IMR-90 (cell line): ENCODE measurements at regions not wholly inside any gene's neighbourhood (a gene's known extent, or its start where the extent isn't known, plus 50 kb on each side); places are given as distances from the start of the nearest gene placed in this dataset.

Source experiments
- ATAC-seq: fragments of 200-7000 bp; cut with Tn5 transposase; 2 replicates; pipeline ENCODE4 v1.9.1; 2020; ENCODE audit warnings: low read depth, mild to moderate bottlenecking, moderate library complexity
- BruUV-seq: library from RNA; stranded (reverse); fragments of 400-500 nt; replicated peaks from 2 replicates; lab custom pipeline; 2021; lab: Mats Ljungman, UMichigan
- CTCF ChIA-PET: fragments of 300-600 bp; formaldehyde crosslinking; extraction: SDS; loops from one replicate; lab custom pipeline; 2021; ENCODE audit warnings: antibody characterized with exemption; lab: Yijun Ruan, JAX
- POLR2A ChIA-PET: fragments of 300-600 bp; sonication (Branson Sonifier 250); formaldehyde crosslinking; loops from one replicate; lab custom pipeline; 2022; ENCODE audit warnings: antibody characterized with exemption; ENCODE audit not compliant: unreplicated experiment; lab: Charles Lee
- DNase-seq: peaks from one replicate; pipeline ENCODE4 v3.0.0; 2013
- H2AFZ ChIP-seq: replicated peaks from 2 replicates; pipeline ENCODE3; 2013; ENCODE audit warnings: low read length, mild to moderate bottlenecking; ENCODE audit not compliant: poor library complexity
- H2AK5ac ChIP-seq: 2 replicates; pipeline ENCODE4 v1.6.1; 2013; ENCODE audit warnings: low read depth, low read length, inconsistent platforms
- H2AK9ac ChIP-seq: replicated peaks from 2 replicates; pipeline ENCODE3; 2013; ENCODE audit warnings: mild to moderate bottlenecking, low read depth, low read length, moderate library complexity; ENCODE audit not compliant: poor library complexity
- H2BK120ac ChIP-seq: 2 replicates; pipeline ENCODE4 v1.6.1; 2013; ENCODE audit warnings: low read depth, low read length, inconsistent platforms
- H2BK15ac ChIP-seq: 3 replicates; pipeline ENCODE4 v1.6.1; 2013; ENCODE audit warnings: low read depth, low read length, inconsistent platforms
- H2BK20ac ChIP-seq: 2 replicates; pipeline ENCODE4 v1.6.1; 2013; ENCODE audit warnings: low read depth, mild to moderate bottlenecking, inconsistent platforms, low read length, moderate library complexity
- H2BK5ac ChIP-seq: 2 replicates; pipeline ENCODE4 v1.6.1; 2013; ENCODE audit warnings: mild to moderate bottlenecking, low read depth, low read length, inconsistent platforms; ENCODE audit not compliant: poor library complexity, severe bottlenecking
- H3K14ac ChIP-seq: replicated peaks from 2 replicates; pipeline ENCODE4 v1.6.1; 2013; ENCODE audit warnings: low read depth, low read length, inconsistent platforms
- H3K18ac ChIP-seq: 2 replicates; pipeline ENCODE4 v1.6.1; 2013; ENCODE audit warnings: low read depth, low read length, control low read depth
- H3K23ac ChIP-seq: 2 replicates; pipeline ENCODE4 v1.6.1; 2013; ENCODE audit warnings: low read depth, low read length, inconsistent platforms
- H3K27ac ChIP-seq: 2 replicates; pipeline ENCODE4 v1.5.1; 2013; ENCODE audit warnings: mild to moderate bottlenecking, control low read depth, low read length; ENCODE audit not compliant: insufficient read depth
- H3K27me3 ChIP-seq: 2 replicates; pipeline ENCODE4 v1.6.1; 2013; ENCODE audit warnings: low read length; ENCODE audit not compliant: control insufficient read depth, insufficient read depth
- H3K36me3 ChIP-seq: 2 replicates; pipeline ENCODE4 v1.6.1; 2013; ENCODE audit warnings: low read length, mixed read lengths; ENCODE audit not compliant: control insufficient read depth, insufficient read depth
- H3K4ac ChIP-seq: 2 replicates; pipeline ENCODE4 v1.6.1; 2013; ENCODE audit warnings: low read depth, low read length, inconsistent platforms
- H3K4me1 ChIP-seq: 2 replicates; pipeline ENCODE4 v1.6.1; 2013; ENCODE audit warnings: low read length, mixed read lengths; ENCODE audit not compliant: control insufficient read depth, insufficient read depth
- H3K4me2 ChIP-seq: 2 replicates; pipeline ENCODE4 v1.6.1; 2013; ENCODE audit warnings: low read depth, mild to moderate bottlenecking, control low read depth, low read length, moderate library complexity
- H3K4me3 ChIP-seq: 2 replicates; pipeline ENCODE4 v1.5.1; 2013; ENCODE audit warnings: low read depth, mild to moderate bottlenecking, control low read depth, low read length, moderate library complexity; ENCODE audit not compliant: insufficient read depth
- H3K56ac ChIP-seq: 2 replicates; pipeline ENCODE4 v1.6.1; 2013; ENCODE audit warnings: low read length, inconsistent platforms; ENCODE audit not compliant: insufficient read depth; ENCODE audit errors: extremely low read depth
- H3K79me1 ChIP-seq, 2 experiments: 2 replicates each; pipeline ENCODE4 v1.6.1; 2013; ENCODE audit warnings: low read length in 2 of 2, inconsistent platforms in 1 of 2, low read depth in 1 of 2
- H3K9ac ChIP-seq: 2 replicates; pipeline ENCODE4 v1.6.1; 2013; ENCODE audit warnings: low read depth, low read length, control low read depth
- H3K9me1 ChIP-seq: 2 replicates; pipeline ENCODE4 v1.6.1; 2013; ENCODE audit warnings: low read length, inconsistent platforms; ENCODE audit not compliant: insufficient read depth
- H3K9me3 ChIP-seq: 2 replicates; pipeline ENCODE4 v1.6.1; 2013; ENCODE audit warnings: low read length; ENCODE audit not compliant: control insufficient read depth, insufficient read depth
- H4K20me1 ChIP-seq: 2 replicates; pipeline ENCODE4 v1.6.1; 2013; ENCODE audit warnings: low read length, inconsistent platforms; ENCODE audit not compliant: insufficient read depth
- H4K5ac ChIP-seq: 2 replicates; pipeline ENCODE4 v1.6.1; 2013; ENCODE audit warnings: mild to moderate bottlenecking, low read depth, low read length, control low read depth
- H4K8ac ChIP-seq, 2 experiments: 2 replicates each; pipeline ENCODE4 v1.6.1; 2013; ENCODE audit warnings: low read depth in 2 of 2, low read length in 2 of 2, control low read depth in 1 of 2, inconsistent platforms in 1 of 2
- H4K91ac ChIP-seq: 2 replicates; pipeline ENCODE4 v1.6.1; 2013; ENCODE audit warnings: low read depth, low read length, inconsistent platforms; ENCODE audit not compliant: insufficient read depth
- POLR2A ChIP-seq: IDR thresholded peaks from 2 replicates; pipeline ENCODE4 v1.6.1; 2012; ENCODE audit warnings: mild to moderate bottlenecking, low read depth, low read length
- SMC3 ChIP-seq: fragments of 150-350 bp; IDR thresholded peaks from 2 replicates; pipeline ENCODE4 v1.6.1; 2016; ENCODE audit warnings: low read depth, mild to moderate bottlenecking, antibody characterized with exemption, low read length, moderate library complexity
- whole genome bisulfite sequencing, 2 experiments: methylation state at CpG; one replicate each; pipeline versions ENCODE4 v1.1.5 to v1.1.7; 2013; ENCODE audit warnings: missing lambda C conversion rate in 2 of 2; ENCODE audit not compliant: insufficient read length in 1 of 2; ENCODE audit errors: extremely low coverage in 2 of 2; 5-methylcytosine and 5-hydroxymethylcytosine counted together
- dilution Hi-C: fragments of 300-500 bp; cut with HindIII; formaldehyde crosslinking; loops from one replicate; pipeline ENCODE4 v1.14.3; 2018; ENCODE audit warnings: low sequenced_read_pairs; ENCODE audit not compliant: unreplicated experiment
- in situ Hi-C: fragments of 300-500 bp; cut with MboI; formaldehyde crosslinking; loops from 3 replicates; pipeline ENCODE4 v1.14.3; 2019; ENCODE audit warnings: low sequenced_read_pairs, inconsistent platforms, mixed read lengths
- intact Hi-C: fragments of 100-400 bp; cut with micrococcal nuclease; formaldehyde crosslinking; loops from 2 replicates; pipeline ENCODE4 v1.10.0; 2022

DNA sequence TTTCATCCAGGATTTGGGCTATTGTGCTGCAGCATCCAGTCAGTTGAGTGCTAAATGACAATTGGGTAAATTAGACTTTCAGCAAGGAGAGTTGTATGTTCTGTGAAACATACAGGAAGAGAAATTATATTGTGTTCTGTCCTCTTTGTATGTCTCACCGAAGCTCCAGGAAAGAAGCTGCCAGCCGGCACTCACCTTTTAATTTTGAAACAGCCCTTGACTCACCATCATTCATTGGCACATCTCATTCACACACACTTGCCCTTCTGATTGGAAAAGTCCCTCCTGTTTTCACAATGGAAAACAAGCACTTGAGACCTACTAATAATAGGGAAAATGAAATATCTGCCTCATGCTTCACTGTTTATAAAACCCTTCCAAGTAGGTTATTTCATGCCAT lies 495.6 kb downstream of the RPS24 start:
- Histone ChIP-seq H3K14ac (no peak overlapping the region), H4K8ac (no peak overlapping the region), H3K9ac (no peak overlapping the region), H4K20me1 (no peaks in the 10 kb centered on the region), H3K4ac (no peak overlapping the region), H3K9me1 (no peaks in the 10 kb centered on the region), H4K5ac (no peak overlapping the region), H2AK5ac (no peak overlapping the region), H2AK9ac (no peak overlapping the region), H3K27me3 (peaks cover 6% of the 10 kb centered on the region), H2BK20ac (no peak overlapping the region), H3K27ac (no peak overlapping the region), H4K91ac (no peak overlapping the region), H2BK5ac (no peak overlapping the region), H2AFZ (no peak overlapping the region), H3K79me1 (no peaks in the 10 kb centered on the region), H3K9me3 (no peaks in the 10 kb centered on the region; the same call in 1 of the 2 replicates), H3K18ac (no peak overlapping the region), H2BK120ac (no peak overlapping the region), H3K4me1 (no peaks in the 10 kb centered on the region), H3K23ac (no peak overlapping the region), H3K36me3 (no peaks in the 10 kb centered on the region), H3K4me2 (no peak overlapping the region), H3K56ac (no peak overlapping the region), H3K4me3 (no peak overlapping the region), H2BK15ac (no peak overlapping the region)
- in situ Hi-C loops: no loop called here
- WGBS, 2 experiments: no CpG with 5 or more reads among the region's 2 CpGs
- TF ChIP-seq POLR2A: no peak
- no peak for TF ChIP-seq SMC3
- no TSS peak for BruUV-seq
- ChIA-PET POLR2A (no interaction called here), CTCF (no interaction called here)
- intact Hi-C loops: no loop called here
- ATAC-seq: no peak
- DNase-seq: no peak
- dilution Hi-C loops: no loop called here
